DND-41 (cell line): ENCODE measurements at regions not wholly inside any gene's neighbourhood (a gene's known extent, or its start where the extent isn't known, plus 50 kb on each side); places are given as distances from the start of the nearest gene placed in this dataset.

Source experiments
- ATAC-seq: fragments of 200-7000 bp; cut with Tn5 transposase; 3 replicates; pipeline ENCODE4 v1.9.1; 2021; ENCODE audit warnings: low read depth; ENCODE audit not compliant: insufficient read depth
- DNase-seq: peaks from one replicate; pipeline ENCODE4 v3.0.0-alpha.2; 2020
- H2AFZ ChIP-seq: 2 replicates; pipeline ENCODE4 v1.6.0; 2012; ENCODE audit warnings: low read depth, low read length
- H3K27ac ChIP-seq: 2 replicates; pipeline ENCODE4 v1.5.1; 2012; ENCODE audit warnings: low read length, inconsistent platforms
- H3K27me3 ChIP-seq: fragments of 200-600 bp; sonication (generic); 2 replicates; pipeline ENCODE4 v1.6.0; 2012; ENCODE audit warnings: low read length, mild to moderate bottlenecking, inconsistent platforms; ENCODE audit not compliant: insufficient read depth, poor library complexity
- H3K36me3 ChIP-seq: 2 replicates; pipeline ENCODE4 v1.5.1; 2012; ENCODE audit warnings: low read length, inconsistent platforms; ENCODE audit not compliant: insufficient read depth
- H3K4me1 ChIP-seq: 2 replicates; pipeline ENCODE4 v1.5.1; 2012; ENCODE audit warnings: mild to moderate bottlenecking, low read length; ENCODE audit not compliant: insufficient read depth
- H3K4me2 ChIP-seq: 2 replicates; pipeline ENCODE4 v1.6.0; 2012; ENCODE audit warnings: mild to moderate bottlenecking, moderate library complexity, low read length, inconsistent platforms; ENCODE audit not compliant: insufficient read depth
- H3K4me3 ChIP-seq, 2 experiments: fragments of 200-600 bp in 1 of 2; shearing (Covaris generic) in 1 of 2; 2 replicates each; pipeline ENCODE4 v1.5.1; 2012 to 2016; ENCODE audit warnings: inconsistent platforms in 2 of 2, low read length in 2 of 2, mild to moderate bottlenecking in 2 of 2, low read depth in 1 of 2, moderate library complexity in 1 of 2
- H3K79me2 ChIP-seq: 2 replicates; pipeline ENCODE4 v1.6.0; 2012; ENCODE audit warnings: low read length, inconsistent platforms; ENCODE audit not compliant: insufficient read depth
- H3K9ac ChIP-seq: 2 replicates; pipeline ENCODE4 v1.6.0; 2012; ENCODE audit warnings: low read depth, mild to moderate bottlenecking, inconsistent platforms, low read length, moderate library complexity
- H3K9me3 ChIP-seq: 2 replicates; pipeline ENCODE4 v1.5.1; 2012; ENCODE audit warnings: low read length, moderate library complexity, mild to moderate bottlenecking, inconsistent platforms; ENCODE audit not compliant: insufficient read depth, severe bottlenecking
- H4K20me1 ChIP-seq: 2 replicates; pipeline ENCODE4 v1.6.0; 2012; ENCODE audit warnings: low read length; ENCODE audit not compliant: insufficient read depth
- EZH2 ChIP-seq: IDR thresholded peaks from 3 replicates; pipeline ENCODE4 v1.6.1; 2012; ENCODE audit warnings: borderline replicate concordance, low read depth, mild to moderate bottlenecking, moderate library complexity, low read length, inconsistent platforms; ENCODE audit not compliant: severe bottlenecking
- TF ChIP-seq, protein P1 (sequence below): IDR thresholded peaks from 2 replicates; pipeline ENCODE4 v1.5.1; 2012; ENCODE audit warnings: borderline replicate concordance, low read length, moderate library complexity, mild to moderate bottlenecking; ENCODE audit not compliant: poor library complexity, severe bottlenecking; ENCODE audit errors: extremely low read depth

GRCh38 chr17:69819316-69820087 is 255.5 kb upstream of the KCNJ16 start:
- no peak for ATAC-seq
- TF ChIP-seq EZH2: no peak
- TF ChIP-seq, protein P1, sequence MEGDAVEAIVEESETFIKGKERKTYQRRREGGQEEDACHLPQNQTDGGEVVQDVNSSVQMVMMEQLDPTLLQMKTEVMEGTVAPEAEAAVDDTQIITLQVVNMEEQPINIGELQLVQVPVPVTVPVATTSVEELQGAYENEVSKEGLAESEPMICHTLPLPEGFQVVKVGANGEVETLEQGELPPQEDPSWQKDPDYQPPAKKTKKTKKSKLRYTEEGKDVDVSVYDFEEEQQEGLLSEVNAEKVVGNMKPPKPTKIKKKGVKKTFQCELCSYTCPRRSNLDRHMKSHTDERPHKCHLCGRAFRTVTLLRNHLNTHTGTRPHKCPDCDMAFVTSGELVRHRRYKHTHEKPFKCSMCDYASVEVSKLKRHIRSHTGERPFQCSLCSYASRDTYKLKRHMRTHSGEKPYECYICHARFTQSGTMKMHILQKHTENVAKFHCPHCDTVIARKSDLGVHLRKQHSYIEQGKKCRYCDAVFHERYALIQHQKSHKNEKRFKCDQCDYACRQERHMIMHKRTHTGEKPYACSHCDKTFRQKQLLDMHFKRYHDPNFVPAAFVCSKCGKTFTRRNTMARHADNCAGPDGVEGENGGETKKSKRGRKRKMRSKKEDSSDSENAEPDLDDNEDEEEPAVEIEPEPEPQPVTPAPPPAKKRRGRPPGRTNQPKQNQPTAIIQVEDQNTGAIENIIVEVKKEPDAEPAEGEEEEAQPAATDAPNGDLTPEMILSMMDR: no peak

GRCh38 chr17:69820876-69821473 is 254.1 kb upstream of the KCNJ16 start:
- ATAC-seq (no peak), DNase-seq (no peak)
- H3K79me2 ChIP-seq: no peaks in the 10 kb centered on the region
- H3K4me1 ChIP-seq: no peaks in the 10 kb centered on the region
- H3K36me3 ChIP-seq: no peaks in the 10 kb centered on the region
- H3K4me3 ChIP-seq: no peak overlapping the region
- no peaks in the 10 kb centered on the region for H3K27me3 ChIP-seq
- H3K27ac ChIP-seq: no peak overlapping the region
- H4K20me1 ChIP-seq: no peaks in the 10 kb centered on the region
- no peak overlapping the region for H3K9ac ChIP-seq
- no peak overlapping the region for H3K4me2 ChIP-seq
- no peak for TF ChIP-seq EZH2
- TF ChIP-seq, protein P1: no peak
- no peak overlapping the region for H2AFZ ChIP-seq
- peaks cover 11% of the 10 kb centered on the region for H3K9me3 ChIP-seq

More at GRCh38 chr17:69819316-69820087, 255.5 kb upstream of the KCNJ16 start:
- Histone ChIP-seq H2AFZ (no peak overlapping the region), H4K20me1 (no peaks in the 10 kb centered on the region), H3K4me1 (no peaks in the 10 kb centered on the region), H3K9me3 (peaks cover 11% of the 10 kb centered on the region), H3K36me3 (no peaks in the 10 kb centered on the region), H3K27me3 (no peaks in the 10 kb centered on the region), H3K27ac (no peak overlapping the region), H3K9ac (no peak overlapping the region), H3K4me3 (no peak overlapping the region), H3K4me2 (no peak overlapping the region), H3K79me2 (no peaks in the 10 kb centered on the region)
- DNase-seq: no peak

DNA sequence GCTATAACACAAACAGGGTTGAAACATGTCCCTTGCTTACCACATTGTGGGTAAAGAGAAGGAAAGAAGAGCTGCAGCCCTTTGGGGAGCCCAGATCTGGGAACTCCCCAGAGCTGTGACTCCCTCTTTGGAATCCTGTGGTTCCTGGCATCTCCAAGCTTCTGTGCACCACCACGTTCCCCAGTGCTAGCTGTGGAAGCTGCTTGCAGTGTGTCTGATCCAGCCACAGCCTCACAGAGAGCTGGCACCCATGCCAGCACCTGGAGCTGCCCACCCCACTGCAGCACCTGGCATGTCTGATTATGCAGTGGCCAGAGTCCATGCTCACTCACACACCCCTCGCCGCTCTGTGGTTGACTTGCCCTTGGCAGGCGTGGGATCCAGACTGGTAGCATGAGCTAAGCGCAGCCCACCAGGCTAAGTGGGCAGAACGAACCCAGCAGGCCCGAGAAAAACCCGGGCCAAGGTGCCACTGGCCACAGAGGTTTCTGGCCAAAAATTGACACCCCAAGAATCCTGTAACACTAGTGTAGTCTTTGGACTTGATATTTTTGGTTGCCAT is 252.6 kb upstream of the KCNJ16 start:
- TF ChIP-seq, protein P1: no peak
- no peak for TF ChIP-seq EZH2
- H3K4me2 ChIP-seq: no peak overlapping the region
- ATAC-seq (no peak), DNase-seq (no peak)
- no peaks in the 10 kb centered on the region for H3K79me2 ChIP-seq
- no peak overlapping the region for H2AFZ ChIP-seq
- no peaks in the 10 kb centered on the region for H4K20me1 ChIP-seq
- peaks cover 11% of the 10 kb centered on the region for H3K9me3 ChIP-seq
- no peak overlapping the region for H3K4me3 ChIP-seq
- H3K27me3 ChIP-seq: no peaks in the 10 kb centered on the region
- no peaks in the 10 kb centered on the region for H3K36me3 ChIP-seq
- H3K4me1 ChIP-seq: no peaks in the 10 kb centered on the region
- H3K9ac ChIP-seq: no peak overlapping the region
- H3K27ac ChIP-seq: no peak overlapping the region
